SU-DHL-6 (cell line): ENCODE measurements at regions not wholly inside any gene's neighbourhood (a gene's known extent, or its start where the extent isn't known, plus 50 kb on each side); places are given as distances from the start of the nearest gene placed in this dataset.

Source experiments
- H2AFZ ChIP-seq: fragments of 200-600 bp; sonication (generic); 2 replicates; pipeline ENCODE4 v1.6.1; 2014; ENCODE audit warnings: low read depth, mild to moderate bottlenecking, moderate library complexity, mixed read lengths, antibody characterized with exemption, low read length; ENCODE audit not compliant: severe bottlenecking
- H3F3A ChIP-seq: fragments of 200-600 bp; shearing (Covaris generic); 2 replicates; pipeline ENCODE4 v1.6.0; 2016; ENCODE audit warnings: antibody characterized with exemption, mild to moderate bottlenecking; ENCODE audit not compliant: insufficient read depth
- H3K27ac ChIP-seq: fragments of 200-600 bp; sonication (generic); 2 replicates; pipeline ENCODE4 v1.5.1; 2016; ENCODE audit warnings: low read depth, mild to moderate bottlenecking, low read length, moderate library complexity, mixed read lengths
- H3K27me3 ChIP-seq: fragments of 200-600 bp; sonication (generic), shearing (Covaris generic); 2 replicates; pipeline ENCODE4 v1.6.0; 2014; ENCODE audit warnings: mild to moderate bottlenecking, low read length
- H3K36me3 ChIP-seq: fragments of 200-600 bp; sonication (generic); 2 replicates; pipeline ENCODE4 v1.6.1; 2014; ENCODE audit warnings: mild to moderate bottlenecking, low read length, mixed read lengths
- H3K4me2 ChIP-seq: fragments of 300-600, 200-600 bp; shearing (Covaris generic), sonication (generic); 2 replicates; pipeline ENCODE4 v1.6.0; 2014; ENCODE audit warnings: low read length, low read depth, mild to moderate bottlenecking; ENCODE audit not compliant: poor library complexity, severe bottlenecking
- H3K4me3 ChIP-seq: fragments of 200-600 bp; sonication (generic); 2 replicates; pipeline ENCODE4 v1.5.1; 2014; ENCODE audit warnings: antibody characterized with exemption, low read length, mild to moderate bottlenecking, mixed read lengths; ENCODE audit not compliant: insufficient read depth, poor library complexity, severe bottlenecking
- H3K79me2 ChIP-seq: fragments of 200-600 bp; sonication (generic); 2 replicates; pipeline ENCODE4 v1.6.1; 2014; ENCODE audit warnings: mild to moderate bottlenecking, low read length, moderate library complexity; ENCODE audit not compliant: insufficient read depth
- H3K9ac ChIP-seq: fragments of 200-600 bp; sonication (generic); 2 replicates; pipeline ENCODE4 v1.7.0; 2014; ENCODE audit warnings: mild to moderate bottlenecking, low read length
- H3K9me2 ChIP-seq: fragments of 200-600 bp; sonication (generic); replicated peaks from 2 replicates; pipeline ENCODE4 v1.6.1; 2014; ENCODE audit warnings: low read length; ENCODE audit not compliant: insufficient read depth
- H3K9me3 ChIP-seq: fragments of 200-600 bp; sonication (generic); 2 replicates; pipeline ENCODE4 v1.6.1; 2014; ENCODE audit warnings: low read length, mixed read lengths; ENCODE audit not compliant: insufficient read depth
- H4K20me1 ChIP-seq: fragments of 200-600 bp; sonication (generic); 2 replicates; pipeline ENCODE4 v1.6.1; 2014; ENCODE audit warnings: low read depth, mild to moderate bottlenecking, antibody characterized with exemption, low read length, moderate library complexity, mixed read lengths
- EZH2phosphoT487 ChIP-seq: fragments of 200-600 bp; sonication (generic), shearing (Covaris generic); conservative IDR thresholded peaks from 2 replicates; pipeline ENCODE4 v1.6.1; 2018; ENCODE audit warnings: mild to moderate bottlenecking, antibody characterized with exemption, low read length, moderate library complexity, mixed read lengths
- TF ChIP-seq, protein P1 (sequence below): fragments of 200-600 bp; sonication (generic); IDR thresholded peaks from one replicate; pipeline ENCODE4 v1.5.1; 2017; ENCODE audit warnings: antibody characterized with exemption, mild to moderate bottlenecking, low read length, moderate library complexity; ENCODE audit not compliant: insufficient read depth, poor library complexity, severe bottlenecking

GRCh38 chr4:32037399-32037798, 1317.2 kb downstream of the PCDH7 start:
- H3F3A ChIP-seq = no peaks in the 10 kb centered on the region
- H4K20me1 ChIP-seq = no peaks in the 10 kb centered on the region
- H3K9ac ChIP-seq = no peak overlapping the region
- peak overlapping the region; percentile 48 for H2AFZ ChIP-seq
- H3K27me3 ChIP-seq = no peaks in the 10 kb centered on the region
- H3K27ac ChIP-seq = no peak overlapping the region
- H3K4me2 ChIP-seq = no peak overlapping the region
- no peaks in the 10 kb centered on the region for H3K9me2 ChIP-seq
- TF ChIP-seq, protein P1, sequence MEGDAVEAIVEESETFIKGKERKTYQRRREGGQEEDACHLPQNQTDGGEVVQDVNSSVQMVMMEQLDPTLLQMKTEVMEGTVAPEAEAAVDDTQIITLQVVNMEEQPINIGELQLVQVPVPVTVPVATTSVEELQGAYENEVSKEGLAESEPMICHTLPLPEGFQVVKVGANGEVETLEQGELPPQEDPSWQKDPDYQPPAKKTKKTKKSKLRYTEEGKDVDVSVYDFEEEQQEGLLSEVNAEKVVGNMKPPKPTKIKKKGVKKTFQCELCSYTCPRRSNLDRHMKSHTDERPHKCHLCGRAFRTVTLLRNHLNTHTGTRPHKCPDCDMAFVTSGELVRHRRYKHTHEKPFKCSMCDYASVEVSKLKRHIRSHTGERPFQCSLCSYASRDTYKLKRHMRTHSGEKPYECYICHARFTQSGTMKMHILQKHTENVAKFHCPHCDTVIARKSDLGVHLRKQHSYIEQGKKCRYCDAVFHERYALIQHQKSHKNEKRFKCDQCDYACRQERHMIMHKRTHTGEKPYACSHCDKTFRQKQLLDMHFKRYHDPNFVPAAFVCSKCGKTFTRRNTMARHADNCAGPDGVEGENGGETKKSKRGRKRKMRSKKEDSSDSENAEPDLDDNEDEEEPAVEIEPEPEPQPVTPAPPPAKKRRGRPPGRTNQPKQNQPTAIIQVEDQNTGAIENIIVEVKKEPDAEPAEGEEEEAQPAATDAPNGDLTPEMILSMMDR = no peak
- no peak for TF ChIP-seq EZH2phosphoT487
- no peaks in the 10 kb centered on the region; the same call in 1 of the 2 replicates for H3K36me3 ChIP-seq
- H3K9me3 ChIP-seq = peaks cover 5% of the 10 kb centered on the region; the same call in 1 of the 2 replicates
- H3K4me3 ChIP-seq = no peak overlapping the region
- H3K79me2 ChIP-seq = no peaks in the 10 kb centered on the region

- Histone ChIP-seq H3K9me2 (no peaks in the 10 kb centered on the region), H4K20me1 (no peaks in the 10 kb centered on the region), H3K36me3 (no peaks in the 10 kb centered on the region), H3F3A (no peaks in the 10 kb centered on the region), H3K27me3 (no peaks in the 10 kb centered on the region), H3K9ac (no peak overlapping the region), H3K4me2 (no peak overlapping the region), H3K9me3 (no peaks in the 10 kb centered on the region; the same call in 1 of the 2 replicates), H2AFZ (peak overlapping the region; percentile 39), H3K27ac (no peak overlapping the region), H3K4me3 (no peak overlapping the region), H3K79me2 (no peaks in the 10 kb centered on the region)
- TF ChIP-seq EZH2phosphoT487 = no peak
- TF ChIP-seq, protein P1 = no peak
These were observed 1322.5 kb downstream of the PCDH7 start for GRCh38 chr4:32042486-32043247.

- Histone ChIP-seq H3K79me2 (no peaks in the 10 kb centered on the region), H3K4me3 (no peak overlapping the region), H3K27me3 (no peaks in the 10 kb centered on the region), H2AFZ (peak overlapping the region; percentile 39), H3K4me2 (no peak overlapping the region), H3F3A (no peaks in the 10 kb centered on the region), H4K20me1 (no peaks in the 10 kb centered on the region), H3K9me3 (no peaks in the 10 kb centered on the region; the same call in none of the 2 replicates), H3K9me2 (no peaks in the 10 kb centered on the region), H3K27ac (no peak overlapping the region), H3K36me3 (no peaks in the 10 kb centered on the region), H3K9ac (no peak overlapping the region)
- TF ChIP-seq, protein P1 = no peak
- TF ChIP-seq EZH2phosphoT487 = no peak
These were observed 1323.1 kb downstream of the PCDH7 start for GRCh38 chr4:32043248-32043633.
